Ectodermal cell (in vitro differentiated cells): ENCODE measurements at regions not wholly inside any gene's neighbourhood (a gene's known extent, or its start where the extent isn't known, plus 50 kb on each side); places are given as distances from the start of the nearest gene placed in this dataset.
"Not testable (repeated sequence)": the region's sequence is repeated elsewhere in the genome, so short reads cannot be mapped to it uniquely, and the experiment has no call there.

ENCODE experiments used
- H3K27ac ChIP-seq: 2 replicates; pipeline ENCODE4 v1.7.0; 2013; ENCODE audit warnings: mild to moderate bottlenecking, low read depth, low read length; ENCODE audit not compliant: insufficient read depth, poor library complexity, severe bottlenecking
- H3K27me3 ChIP-seq: 2 replicates; pipeline ENCODE4 v1.7.0; 2013; ENCODE audit warnings: mild to moderate bottlenecking, low read length; ENCODE audit not compliant: insufficient read depth, control insufficient read depth, poor library complexity, severe bottlenecking
- H3K36me3 ChIP-seq: one replicate; pipeline ENCODE4 v1.7.0; 2013; ENCODE audit warnings: low read length; ENCODE audit not compliant: control insufficient read depth, insufficient read depth
- H3K4me1 ChIP-seq: one replicate; pipeline ENCODE4 v1.7.0; 2013; ENCODE audit warnings: low read length; ENCODE audit not compliant: control insufficient read depth, insufficient read depth
- H3K4me3 ChIP-seq: 2 replicates; pipeline ENCODE4 v1.7.0; 2013; ENCODE audit warnings: low read depth, low read length, control low read depth; ENCODE audit not compliant: insufficient read depth
- H3K9me3 ChIP-seq: 2 replicates; pipeline ENCODE4 v1.7.0; 2013; ENCODE audit warnings: mild to moderate bottlenecking, low read length, moderate library complexity; ENCODE audit not compliant: control insufficient read depth
- WGBS, 2 experiments: methylation state at CpG; one replicate each; pipeline ENCODE4 v1.1.7; 2013; ENCODE audit warnings: missing lambda C conversion rate in 2 of 2; 5-methylcytosine and 5-hydroxymethylcytosine counted together

DNA sequence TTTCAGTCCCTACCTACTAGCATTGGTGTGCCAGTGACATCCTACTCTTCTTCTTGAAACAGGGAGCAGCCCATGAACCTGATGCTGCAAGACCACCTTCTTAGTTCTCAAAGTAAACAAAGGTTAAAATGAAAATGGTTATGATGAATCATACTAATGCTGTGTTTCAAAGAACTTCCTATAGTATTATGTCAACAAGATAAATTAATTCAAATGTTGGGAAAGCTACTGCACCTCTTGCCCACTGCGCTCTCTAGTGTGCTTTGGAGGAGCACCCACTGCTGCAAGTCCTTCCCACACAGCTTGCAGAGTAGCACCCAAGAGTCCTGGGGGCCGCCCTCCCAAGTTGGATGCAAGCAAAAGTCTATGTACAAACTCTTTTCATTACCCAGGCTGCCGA lies 81.1 kb downstream of the CD200R1L start:
- no peaks in the 10 kb centered on the region for H3K9me3 ChIP-seq
- no peak overlapping the region for H3K27ac ChIP-seq
- no peaks in the 10 kb centered on the region for H3K36me3 ChIP-seq
- no peak overlapping the region for H3K4me3 ChIP-seq
- 78 to 81% methylated on average over 3 of the region's 3 CpGs for WGBS, 2 experiments
- H3K4me1 ChIP-seq = no peaks in the 10 kb centered on the region
- no peaks in the 10 kb centered on the region for H3K27me3 ChIP-seq

DNA sequence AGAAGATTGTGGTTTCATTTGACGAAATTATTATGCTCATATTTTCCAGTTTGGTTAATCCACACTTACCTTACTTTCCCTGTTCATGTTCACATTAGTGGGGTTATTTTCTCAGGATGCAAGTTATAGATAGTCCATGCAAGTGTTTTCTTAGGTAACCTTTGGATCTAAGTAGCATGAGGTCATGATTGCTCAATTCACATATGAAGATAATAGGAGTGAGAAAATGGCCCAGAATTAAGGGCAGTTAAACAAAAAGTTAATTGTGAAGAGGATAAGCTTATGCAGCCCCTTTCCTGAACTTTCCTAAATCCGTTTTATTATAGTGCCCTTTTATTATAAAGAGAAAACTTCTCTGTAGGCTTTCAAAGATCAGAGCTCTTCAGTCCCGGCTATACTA lies 83.4 kb downstream of the CD200R1L start:
- WGBS, 2 experiments = 93 to 100% methylated on average over 1 to 3 of the region's 3 CpGs
- H3K9me3 ChIP-seq = no peaks in the 10 kb centered on the region
- H3K36me3 ChIP-seq = no peaks in the 10 kb centered on the region
- H3K27me3 ChIP-seq = no peaks in the 10 kb centered on the region
- no peak overlapping the region for H3K27ac ChIP-seq
- H3K4me1 ChIP-seq = no peaks in the 10 kb centered on the region
- H3K4me3 ChIP-seq = no peak overlapping the region

DNA sequence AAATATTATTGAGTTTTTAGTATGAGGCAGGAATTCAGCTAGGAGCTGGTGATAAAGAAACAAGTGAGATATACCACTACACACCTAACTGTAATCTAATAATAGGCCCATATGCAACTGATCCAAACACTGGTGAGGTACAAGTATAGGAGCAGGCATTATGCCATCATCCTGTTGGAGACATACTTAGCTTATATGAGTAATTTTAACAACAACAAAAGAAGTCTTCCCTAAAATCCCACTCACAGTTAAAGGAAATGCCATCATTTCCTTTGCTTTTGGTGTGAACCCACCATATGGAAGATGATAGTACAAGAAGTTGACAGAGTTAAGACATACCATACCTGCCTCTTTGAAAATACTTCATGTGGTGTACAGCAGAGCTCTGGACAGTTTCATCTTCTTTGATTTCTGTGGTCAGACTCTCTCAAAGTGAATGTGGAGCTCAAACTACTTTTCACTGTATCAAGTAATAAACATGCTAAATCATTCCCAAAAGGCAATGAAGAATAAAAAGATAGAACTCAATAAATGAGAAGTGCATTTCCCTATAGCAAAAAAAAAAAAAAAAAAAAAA lies 85.5 kb downstream of the CD200R1L start:
- no peaks in the 10 kb centered on the region for H3K4me1 ChIP-seq
- no peaks in the 10 kb centered on the region for H3K9me3 ChIP-seq
- no peaks in the 10 kb centered on the region for H3K27me3 ChIP-seq
- no peak overlapping the region for H3K4me3 ChIP-seq
- H3K27ac ChIP-seq = no peak overlapping the region
- no peaks in the 10 kb centered on the region for H3K36me3 ChIP-seq

DNA sequence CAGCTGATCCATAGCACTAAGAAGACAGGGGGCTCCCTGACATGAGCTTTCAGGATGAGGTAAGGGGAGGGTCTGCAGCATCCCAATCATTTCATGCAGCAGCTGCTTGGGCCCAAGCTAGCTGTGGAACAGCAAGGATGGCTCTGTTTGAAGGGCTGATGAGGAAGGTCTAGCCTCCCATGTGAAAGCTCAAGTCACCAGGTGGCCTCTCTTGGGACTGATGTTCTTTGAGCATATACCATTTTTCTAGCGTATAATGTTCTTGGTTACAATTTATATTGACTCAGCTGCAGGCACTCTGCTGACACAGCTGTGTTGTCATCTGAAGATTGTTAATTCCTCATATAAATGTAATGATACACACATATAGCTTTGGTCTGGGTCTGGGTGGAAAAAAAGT lies 87.0 kb downstream of the CD200R1L start:
- Histone ChIP-seq H3K27me3 (no peaks in the 10 kb centered on the region), H3K27ac (no peak overlapping the region), H3K4me1 (no peaks in the 10 kb centered on the region), H3K9me3 (no peaks in the 10 kb centered on the region), H3K4me3 (no peak overlapping the region), H3K36me3 (no peaks in the 10 kb centered on the region)
- WGBS, 2 experiments = 100% methylated on average over 1 of the region's 1 CpG; no CpG with 5 or more reads in 1 of the 2 experiments

DNA sequence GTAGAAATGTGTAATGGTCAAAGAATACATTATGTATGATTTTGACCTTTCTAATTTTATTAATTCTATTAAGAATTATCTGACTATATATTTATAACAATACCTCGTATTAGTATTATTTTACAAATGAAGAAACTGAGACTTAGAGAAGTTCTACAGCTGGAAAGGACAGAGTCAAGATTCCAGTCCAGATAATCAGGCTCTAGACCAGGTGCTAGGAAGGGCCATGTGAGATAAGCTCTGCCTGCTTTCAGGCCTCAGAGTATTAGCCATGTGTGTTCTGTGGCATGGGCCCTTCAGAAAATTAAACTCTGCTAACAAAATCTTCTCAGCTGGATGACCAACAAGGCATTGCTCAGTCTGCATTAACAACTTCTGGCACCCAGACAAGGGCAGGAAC lies 87.5 kb downstream of the CD200R1L start:
- no peaks in the 10 kb centered on the region for H3K9me3 ChIP-seq
- H3K36me3 ChIP-seq = no peaks in the 10 kb centered on the region
- H3K27ac ChIP-seq = no peak overlapping the region
- H3K4me3 ChIP-seq = no peak overlapping the region
- WGBS, 2 experiments = 100% methylated on average over 1 of the region's 1 CpG; no CpG with 5 or more reads in 1 of the 2 experiments
- no peaks in the 10 kb centered on the region for H3K4me1 ChIP-seq
- no peaks in the 10 kb centered on the region for H3K27me3 ChIP-seq

GRCh38 chr3:112757197-112757596 lies 89.5 kb downstream of the CD200R1L start:
- Histone ChIP-seq H3K4me3 (no peak overlapping the region), H3K36me3 (no peaks in the 10 kb centered on the region), H3K9me3 (no peaks in the 10 kb centered on the region), H3K4me1 (no peaks in the 10 kb centered on the region), H3K27me3 (no peaks in the 10 kb centered on the region), H3K27ac (no peak overlapping the region)
- 50 to 92% methylated on average over 1 of the region's 1 CpG for WGBS, 2 experiments

DNA sequence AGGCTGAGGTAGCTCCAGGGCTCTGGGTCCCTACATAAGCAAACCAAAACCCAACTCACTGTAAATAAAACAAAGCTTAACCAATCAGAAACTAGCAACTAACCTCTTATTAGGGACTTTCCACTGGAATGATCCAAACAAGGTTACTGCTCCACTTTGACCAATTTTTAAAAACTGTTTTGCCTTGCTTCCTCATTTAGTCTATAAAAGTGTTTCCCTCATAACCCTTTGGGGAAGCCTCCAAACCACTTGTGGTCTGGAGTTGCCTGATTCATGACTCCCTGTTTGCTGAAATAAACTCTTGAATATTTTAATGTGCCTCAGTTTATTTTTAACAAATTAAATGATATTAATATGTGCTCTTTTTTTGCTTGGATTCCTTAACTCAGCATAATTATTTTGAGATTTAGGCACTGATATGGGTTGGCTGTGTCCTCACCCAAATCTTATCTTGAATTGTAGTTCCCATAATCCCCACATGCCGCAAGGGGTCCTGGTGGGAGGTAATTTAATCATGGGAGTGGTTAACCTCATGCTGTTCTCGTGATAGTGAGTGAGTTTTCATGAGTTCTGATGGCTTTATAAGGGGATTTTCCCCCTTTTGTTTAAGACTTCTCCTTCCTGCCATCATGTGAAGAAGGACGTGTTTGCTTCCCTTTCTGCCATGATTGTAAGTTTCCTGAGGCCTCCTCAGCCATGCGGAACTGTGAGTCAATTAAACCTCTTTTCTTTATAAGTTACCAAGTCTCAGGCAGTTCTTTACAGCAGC lies 90.6 kb downstream of the CD200R1L start:
- Histone ChIP-seq H3K27ac (no peak overlapping the region), H3K36me3 (no peaks in the 10 kb centered on the region), H3K4me3 (no peak overlapping the region), H3K27me3 (no peaks in the 10 kb centered on the region), H3K4me1 (no peaks in the 10 kb centered on the region), H3K9me3 (no peaks in the 10 kb centered on the region)
- 93 to 94% methylated on average over 4 of the region's 4 CpGs for WGBS, 2 experiments

- not testable (repeated sequence) for H3K27ac ChIP-seq, H3K36me3 ChIP-seq
- WGBS, 2 experiments = 87 to 91% methylated on average over 12 of the region's 13 CpGs
These were observed 91.6 kb downstream of the CD200R1L start for GRCh38 chr3:112755046-112755445.

GRCh38 chr3:112751564-112752512 lies 94.8 kb downstream of the CD200R1L start:
- Histone ChIP-seq H3K27ac (no peak overlapping the region), H3K4me1 (no peaks in the 10 kb centered on the region), H3K9me3 (no peaks in the 10 kb centered on the region), H3K36me3 (no peaks in the 10 kb centered on the region), H3K27me3 (no peaks in the 10 kb centered on the region), H3K4me3 (no peak overlapping the region)
- WGBS, 2 experiments = 87 to 94% methylated on average over 3 of the region's 3 CpGs

More at GRCh38 chr3:112755046-112755445, 91.6 kb downstream of the CD200R1L start:
- not testable (repeated sequence) for H3K9me3 ChIP-seq, H3K4me1 ChIP-seq, H3K4me3 ChIP-seq, H3K27me3 ChIP-seq

- Histone ChIP-seq H3K4me1 (no peaks in the 10 kb centered on the region), H3K36me3 (no peaks in the 10 kb centered on the region), H3K27ac (no peak overlapping the region), H3K4me3 (no peak overlapping the region), H3K27me3 (no peaks in the 10 kb centered on the region), H3K9me3 (no peaks in the 10 kb centered on the region)
- no CpG with 5 or more reads among the region's 1 CpG for WGBS, 2 experiments
These were observed 95.6 kb downstream of the CD200R1L start for GRCh38 chr3:112751061-112751460.
